Ovary (tissue), 7 donors: ENCODE measurements at regions not wholly inside any gene's neighbourhood (a gene's known extent, or its start where the extent isn't known, plus 50 kb on each side); places are given as distances from the start of the nearest gene placed in this dataset.
A peak's percentile ranks its signal among the peaks of the same experiment; 100 is the strongest.

ENCODE experiments used
- DNase-seq, 5 donors: peaks; one replicate each; pipeline ENCODE4 v3.0.0-alpha.2; 2019 to 2020
- H3K27ac ChIP-seq, 2 donors: fragments of 200-600 bp; one replicate each; pipeline versions ENCODE4 v1.5.1 to v1.8.0; 2019 to 2022
- H3K27me3 ChIP-seq: fragments of 200-600 bp; one replicate; pipeline ENCODE4 v1.8.0; 2022
- H3K36me3 ChIP-seq: fragments of 200-600 bp; sonication (generic); one replicate; pipeline ENCODE4 v1.5.1; 2019
- H3K4me1 ChIP-seq: one replicate; pipeline ENCODE4 v1.8.1; 2013; ENCODE audit warnings: mild to moderate bottlenecking, moderate library complexity; ENCODE audit not compliant: insufficient read depth
- H3K4me3 ChIP-seq: fragments of 200-600 bp; sonication (generic); one replicate; pipeline ENCODE4 v1.5.1; 2017
- H3K9me3 ChIP-seq, 2 donors: fragments of 200-600 bp in 1 of 2; sonication (generic) in 1 of 2; one replicate each; pipeline versions ENCODE4 v1.5.1 to v1.8.1; 2013 to 2019; ENCODE audit warnings: mild to moderate bottlenecking in 1 of 2, moderate library complexity in 1 of 2
- EP300 ChIP-seq: sonication (generic); formaldehyde crosslinking; IDR thresholded peaks from one replicate; pipeline ENCODE4 v1.6.1; 2017; ENCODE audit warnings: antibody characterized with exemption
- POLR2A ChIP-seq: fragments of 450-650 bp; IDR thresholded peaks from one replicate; pipeline ENCODE4 v1.6.1; 2017; ENCODE audit warnings: antibody characterized with exemption, mild to moderate bottlenecking, moderate library complexity
- WGBS, 3 donors: extraction: QIAGEN DNeasy Blood & Tissue Kit in 1 of 3; methylation state at CpG; one replicate each; pipeline versions ENCODE4 v1.1.5 to v1.1.7; 2013 to 2017; 5-methylcytosine and 5-hydroxymethylcytosine counted together
- intact Hi-C, 4 donors: fragments of 100-400 bp; cut with DNase I; formaldehyde crosslinking; loops; one replicate each; pipeline versions ENCODE4 v1.11.0 to v1.15.1; 2022 to 2023
- TF ChIP-seq, protein P1 (sequence below), 3 donors: fragments of 450-650 bp in 2 of 3; fragments of 200-600 bp in 1 of 3; IDR thresholded peaks; one replicate each; pipeline versions ENCODE4 v1.5.1 to v1.8.0; 2016 to 2022; ENCODE audit warnings: antibody characterized with exemption in 3 of 3, mild to moderate bottlenecking in 1 of 3
- donor health status: DM: no; HTN: no; CAD: no; lungs with moderate emphysema.
- donor health status: DM: no; HTN: no; CAD: no.
- donor health status: Bipolar disorder and iron deficiency.
- donor health status: DM: no; HTN: no; CAD: no.
- donor health status: DM: yes; HTN: yes; CAD: no.

- intact Hi-C loops: no loop called here
- Histone ChIP-seq H3K36me3 (no peaks in the 10 kb centered on the region), H3K4me1 (no peaks in the 10 kb centered on the region), H3K4me3 (no peak overlapping the region), H3K9me3 (no peaks in the 10 kb centered on the region), H3K27ac (no peak overlapping the region), H3K27me3 (no peaks in the 10 kb centered on the region)
- WGBS, 3 donors: 18 to 49% (median 35%) methylated on average over 2 of the region's 2 CpGs
- DNase-seq: no peak
- TF ChIP-seq EP300: no peak
- TF ChIP-seq, protein P1, sequence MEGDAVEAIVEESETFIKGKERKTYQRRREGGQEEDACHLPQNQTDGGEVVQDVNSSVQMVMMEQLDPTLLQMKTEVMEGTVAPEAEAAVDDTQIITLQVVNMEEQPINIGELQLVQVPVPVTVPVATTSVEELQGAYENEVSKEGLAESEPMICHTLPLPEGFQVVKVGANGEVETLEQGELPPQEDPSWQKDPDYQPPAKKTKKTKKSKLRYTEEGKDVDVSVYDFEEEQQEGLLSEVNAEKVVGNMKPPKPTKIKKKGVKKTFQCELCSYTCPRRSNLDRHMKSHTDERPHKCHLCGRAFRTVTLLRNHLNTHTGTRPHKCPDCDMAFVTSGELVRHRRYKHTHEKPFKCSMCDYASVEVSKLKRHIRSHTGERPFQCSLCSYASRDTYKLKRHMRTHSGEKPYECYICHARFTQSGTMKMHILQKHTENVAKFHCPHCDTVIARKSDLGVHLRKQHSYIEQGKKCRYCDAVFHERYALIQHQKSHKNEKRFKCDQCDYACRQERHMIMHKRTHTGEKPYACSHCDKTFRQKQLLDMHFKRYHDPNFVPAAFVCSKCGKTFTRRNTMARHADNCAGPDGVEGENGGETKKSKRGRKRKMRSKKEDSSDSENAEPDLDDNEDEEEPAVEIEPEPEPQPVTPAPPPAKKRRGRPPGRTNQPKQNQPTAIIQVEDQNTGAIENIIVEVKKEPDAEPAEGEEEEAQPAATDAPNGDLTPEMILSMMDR (IDR thresholded peaks at IDR 0.05): no peak
- TF ChIP-seq POLR2A: no peak
Observed at GRCh38 chr7:31204071-31204470, 136.5 kb downstream of the NEUROD6 start.

DNA sequence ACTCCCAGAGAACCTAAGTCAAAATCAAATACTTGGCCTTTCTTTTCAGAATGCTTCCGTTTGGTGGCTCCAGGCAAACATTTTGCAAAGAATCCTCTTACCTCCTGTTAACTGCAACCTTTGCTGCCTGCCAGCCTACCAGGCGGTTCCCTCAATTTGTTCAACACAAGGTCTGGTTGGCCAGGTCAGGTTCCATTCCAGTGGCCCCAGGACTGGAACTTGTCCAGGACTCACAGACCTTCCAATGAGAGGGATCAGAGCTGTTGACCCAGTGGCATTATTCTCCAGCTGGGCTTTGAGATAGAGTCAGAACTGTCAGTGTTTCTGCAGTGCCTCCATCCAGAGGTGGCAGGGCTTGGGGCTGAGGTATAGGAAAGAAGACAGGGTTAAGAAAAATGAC is 137.0 kb downstream of the NEUROD6 start:
- TF ChIP-seq EP300 (no peak), POLR2A (no peak)
- TF ChIP-seq, protein P1 (IDR thresholded peaks at IDR 0.05): no peak
- Histone ChIP-seq H3K27ac (no peak overlapping the region), H3K4me1 (no peaks in the 10 kb centered on the region), H3K36me3 (no peaks in the 10 kb centered on the region), H3K9me3 (no peaks in the 10 kb centered on the region), H3K4me3 (no peak overlapping the region), H3K27me3 (no peaks in the 10 kb centered on the region)
- intact Hi-C loops: no loop called here
- DNase-seq: no peak
- 56 to 67% (median 58%) methylated on average over 2 of the region's 2 CpGs for WGBS, 3 donors

DNA sequence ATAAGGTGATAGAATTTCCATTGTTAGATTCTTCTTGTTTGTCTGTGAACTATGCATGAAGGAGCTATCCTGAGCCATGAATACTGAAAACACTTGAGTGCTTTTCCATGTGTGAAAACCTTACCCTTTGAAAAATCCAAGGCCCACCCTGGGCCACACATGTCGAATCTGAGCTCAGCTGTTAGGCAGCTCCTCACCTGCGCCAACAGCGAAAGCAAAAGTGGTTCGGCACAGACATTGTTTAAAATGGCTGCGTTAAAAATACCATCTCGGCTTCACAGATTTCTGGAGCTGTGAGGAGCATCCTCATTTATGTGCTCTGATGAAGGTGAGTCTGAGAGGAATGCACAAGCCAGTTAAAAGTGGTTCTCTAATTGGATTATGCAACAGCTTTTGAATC is 137.7 kb downstream of the NEUROD6 start:
- WGBS, 3 donors: 78 to 82% (median 80%) methylated on average over 6 of the region's 6 CpGs
- Histone ChIP-seq H3K27me3 (no peaks in the 10 kb centered on the region), H3K27ac (no peak overlapping the region), H3K4me3 (no peak overlapping the region), H3K4me1 (no peaks in the 10 kb centered on the region), H3K9me3 (no peaks in the 10 kb centered on the region), H3K36me3 (no peaks in the 10 kb centered on the region)
- intact Hi-C loops: no loop called here
- TF ChIP-seq, protein P1 (IDR thresholded peaks at IDR 0.05): no peak
- TF ChIP-seq POLR2A (no peak), EP300 (no peak)
- no peak for DNase-seq

- Histone ChIP-seq H3K36me3 (no peaks in the 10 kb centered on the region), H3K4me1 (no peaks in the 10 kb centered on the region), H3K27me3 (no peaks in the 10 kb centered on the region), H3K9me3 (no peaks in the 10 kb centered on the region), H3K27ac (no peak overlapping the region), H3K4me3 (no peak overlapping the region)
- 1 to 2% (median 2%) methylated on average over 27 of the region's 27 CpGs for WGBS, 3 donors
- no peak for TF ChIP-seq EP300
- TF ChIP-seq POLR2A: no peak
- TF ChIP-seq, protein P1 (IDR thresholded peaks at IDR 0.05): no peak
- intact Hi-C loops: no loop called here
- peak in 4 of 5 donors; percentile 9 to 45 (median 32) for DNase-seq
Observed at GRCh38 chr7:31192986-31193385, 140.9 kb downstream of the ADCYAP1R1 start.

GRCh38 chr7:31190906-31191305 is 138.8 kb downstream of the ADCYAP1R1 start:
- H3K36me3 ChIP-seq: no peaks in the 10 kb centered on the region
- no peak for DNase-seq
- no peaks in the 10 kb centered on the region for H3K27me3 ChIP-seq
- no peak overlapping the region for H3K4me3 ChIP-seq
- H3K9me3 ChIP-seq: no peaks in the 10 kb centered on the region
- TF ChIP-seq EP300: no peak
- TF ChIP-seq POLR2A: no peak
- TF ChIP-seq, protein P1 (IDR thresholded peaks at IDR 0.05): no peak
- intact Hi-C loops: no loop called here
- 48 to 63% (median 59%) methylated on average over 3 of the region's 3 CpGs for WGBS, 3 donors
- no peaks in the 10 kb centered on the region for H3K4me1 ChIP-seq
- H3K27ac ChIP-seq: no peak overlapping the region
